Urinary bladder (tissue), 3 donors: ENCODE measurements at regions not wholly inside any gene's neighbourhood (a gene's known extent, or its start where the extent isn't known, plus 50 kb on each side); places are given as distances from the start of the nearest gene placed in this dataset.

ENCODE experiments used
- DNase-seq: peaks from one replicate; pipeline ENCODE4 v3.0.0-alpha.2; 2015; ENCODE audit errors: extremely low spot score
- H3K27ac ChIP-seq: one replicate; pipeline ENCODE4 v1.5.1; 2013; ENCODE audit warnings: low read depth, mild to moderate bottlenecking, moderate library complexity
- H3K36me3 ChIP-seq: one replicate; pipeline ENCODE4 v1.6.1; 2013; ENCODE audit warnings: mild to moderate bottlenecking, moderate library complexity; ENCODE audit not compliant: insufficient read depth
- H3K4me1 ChIP-seq: one replicate; pipeline ENCODE4 v1.6.1; 2013; ENCODE audit warnings: mild to moderate bottlenecking, moderate library complexity; ENCODE audit not compliant: insufficient read depth
- H3K4me3 ChIP-seq: one replicate; pipeline ENCODE4 v1.5.1; 2013; ENCODE audit warnings: low read depth, low read length
- WGBS: extraction: QIAGEN DNeasy Blood & Tissue Kit; methylation state at CpG from one replicate; pipeline ENCODE4 v1.1.7; 2013; 5-methylcytosine and 5-hydroxymethylcytosine counted together
- donor health status: healthy with polysubstance abuse.
- donor health status: healthy.

GRCh38 chr9:78783743-78784142, 486.8 kb downstream of the PSAT1 start:
- Histone ChIP-seq H3K4me3 (no peak overlapping the region), H3K27ac (no peak overlapping the region), H3K36me3 (no peaks in the 10 kb centered on the region), H3K4me1 (no peaks in the 10 kb centered on the region)
- DNase-seq: no peak

- no peaks in the 10 kb centered on the region for H3K4me1 ChIP-seq
- WGBS: 67% methylated on average over 3 of the region's 3 CpGs
- H3K36me3 ChIP-seq: no peaks in the 10 kb centered on the region
- DNase-seq: no peak
- no peak overlapping the region for H3K27ac ChIP-seq
- H3K4me3 ChIP-seq: no peak overlapping the region
These were observed 489.9 kb downstream of the PSAT1 start for GRCh38 chr9:78786794-78787193.

GRCh38 chr9:78788101-78788500, 491.2 kb downstream of the PSAT1 start:
- DNase-seq: no peak
- Histone ChIP-seq H3K4me1 (no peaks in the 10 kb centered on the region), H3K36me3 (no peaks in the 10 kb centered on the region), H3K27ac (no peak overlapping the region), H3K4me3 (no peak overlapping the region)

GRCh38 chr9:78791779-78792178, 494.9 kb downstream of the PSAT1 start:
- 75% methylated on average over 2 of the region's 2 CpGs for WGBS
- Histone ChIP-seq H3K36me3 (no peaks in the 10 kb centered on the region), H3K4me1 (no peaks in the 10 kb centered on the region), H3K4me3 (no peak overlapping the region), H3K27ac (no peak overlapping the region)
- DNase-seq: no peak

- Histone ChIP-seq H3K4me3 (no peak overlapping the region), H3K36me3 (no peaks in the 10 kb centered on the region), H3K4me1 (no peaks in the 10 kb centered on the region), H3K27ac (no peak overlapping the region)
- DNase-seq: no peak
- WGBS: 32% methylated on average over 3 of the region's 3 CpGs
These were observed 495.8 kb downstream of the PSAT1 start for GRCh38 chr9:78792745-78793144.

- Histone ChIP-seq H3K27ac (no peak overlapping the region), H3K4me3 (no peak overlapping the region), H3K4me1 (no peaks in the 10 kb centered on the region), H3K36me3 (no peaks in the 10 kb centered on the region)
- no peak for DNase-seq
- WGBS: 96% methylated on average over 2 of the region's 2 CpGs
These were observed 508.8 kb downstream of the PSAT1 start for GRCh38 chr9:78805771-78806170.

GRCh38 chr9:78806492-78807160, 509.7 kb downstream of the PSAT1 start:
- Histone ChIP-seq H3K4me3 (no peak overlapping the region), H3K4me1 (no peaks in the 10 kb centered on the region), H3K27ac (no peak overlapping the region), H3K36me3 (no peaks in the 10 kb centered on the region)
- no peak for DNase-seq
- WGBS: 67% methylated on average over 4 of the region's 4 CpGs

- no peaks in the 10 kb centered on the region for H3K4me1 ChIP-seq
- H3K36me3 ChIP-seq: no peaks in the 10 kb centered on the region
- 82% methylated on average over 4 of the region's 4 CpGs for WGBS
- H3K4me3 ChIP-seq: no peak overlapping the region
- H3K27ac ChIP-seq: no peak overlapping the region
- no peak for DNase-seq
These were observed 510.4 kb downstream of the PSAT1 start for GRCh38 chr9:78807286-78807685.

- no peak for DNase-seq
- WGBS: 75% methylated on average over 3 of the region's 3 CpGs
- Histone ChIP-seq H3K27ac (no peak overlapping the region), H3K36me3 (no peaks in the 10 kb centered on the region), H3K4me1 (no peaks in the 10 kb centered on the region), H3K4me3 (no peak overlapping the region)
These were observed 511.1 kb downstream of the PSAT1 start for GRCh38 chr9:78808048-78808447.

- no peaks in the 10 kb centered on the region for H3K4me1 ChIP-seq
- H3K27ac ChIP-seq: no peak overlapping the region
- no peak overlapping the region for H3K4me3 ChIP-seq
- H3K36me3 ChIP-seq: no peaks in the 10 kb centered on the region
- no peak for DNase-seq
- WGBS: 71% methylated on average over 10 of the region's 10 CpGs
These were observed 514.8 kb downstream of the PSAT1 start for GRCh38 chr9:78811622-78812276.

- no peak overlapping the region for H3K27ac ChIP-seq
- H3K4me1 ChIP-seq: no peaks in the 10 kb centered on the region
- WGBS: 86% methylated on average over 3 of the region's 3 CpGs
- no peak overlapping the region for H3K4me3 ChIP-seq
- H3K36me3 ChIP-seq: no peaks in the 10 kb centered on the region
- no peak for DNase-seq
These were observed 515.7 kb downstream of the PSAT1 start for GRCh38 chr9:78812665-78813064.

GRCh38 chr9:78813602-78814180, 516.8 kb downstream of the PSAT1 start:
- no peak for DNase-seq
- no peaks in the 10 kb centered on the region for H3K36me3 ChIP-seq
- H3K27ac ChIP-seq: no peak overlapping the region
- no peak overlapping the region for H3K4me3 ChIP-seq
- WGBS: 84% methylated on average over 15 of the region's 15 CpGs
- H3K4me1 ChIP-seq: no peaks in the 10 kb centered on the region

- Histone ChIP-seq H3K4me3 (no peak overlapping the region), H3K27ac (no peak overlapping the region), H3K36me3 (no peaks in the 10 kb centered on the region), H3K4me1 (no peaks in the 10 kb centered on the region)
- 54% methylated on average over 9 of the region's 9 CpGs for WGBS
- DNase-seq: no peak
These were observed 524.3 kb downstream of the PSAT1 start for GRCh38 chr9:78821126-78821822.

- Histone ChIP-seq H3K36me3 (no peaks in the 10 kb centered on the region), H3K4me1 (no peaks in the 10 kb centered on the region), H3K4me3 (no peak overlapping the region), H3K27ac (no peak overlapping the region)
- no peak for DNase-seq
- WGBS: 80% methylated on average over 3 of the region's 3 CpGs
These were observed 529.6 kb downstream of the PSAT1 start for GRCh38 chr9:78826527-78826926.
